ENCODE measurements at regions not wholly inside any gene's neighbourhood (a gene's known extent, or its start where the extent isn't known, plus 50 kb on each side); places are given as distances from the start of the nearest gene placed in this dataset.

DNA sequence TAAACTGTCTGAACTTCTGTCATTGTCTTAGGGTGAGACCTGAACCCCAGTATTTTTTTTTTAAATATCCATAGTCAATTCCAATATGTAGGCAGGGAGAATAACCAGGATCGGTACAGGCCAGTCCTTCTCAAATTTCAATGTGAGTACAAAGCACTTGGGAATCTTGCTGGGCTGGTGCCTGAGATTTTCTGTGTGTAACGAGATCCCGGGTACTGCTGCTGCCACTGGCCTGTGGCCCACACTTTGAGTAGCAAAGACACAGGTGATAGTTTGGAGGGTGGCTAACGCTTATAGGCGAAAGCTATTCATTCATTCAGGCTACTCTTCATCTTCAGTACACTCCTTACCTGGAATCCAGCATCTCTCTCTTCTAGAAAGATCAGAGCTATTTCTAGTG lies 923.6 kb upstream of the TENM3 start:
- no peak overlapping the region for H3K4me3 ChIP-seq (ENCODE audit: insufficient read depth, low read depth, low read length)
- H3K4ac ChIP-seq (ENCODE audit: low read depth, low read length) = no peak overlapping the region
- H2BK5ac ChIP-seq (ENCODE audit: low read depth, low read length, poor library complexity, severe bottlenecking) = no peak overlapping the region
- no peak overlapping the region for H2AFZ ChIP-seq (replicated peaks; ENCODE audit: low read length, poor library complexity)
- no peak overlapping the region for H3K27ac ChIP-seq (ENCODE audit: insufficient read depth, low read length)
- DNase-seq (no peak), ATAC-seq (ENCODE audit: low read depth) (no peak)
- no peaks in the 10 kb centered on the region for H4K20me1 ChIP-seq (ENCODE audit: insufficient read depth, low read length)
- H2AK9ac ChIP-seq (replicated peaks; ENCODE audit: low read depth, low read length, poor library complexity) = no peak overlapping the region
- no peaks in the 10 kb centered on the region for H3K27me3 ChIP-seq (ENCODE audit: control insufficient read depth, insufficient read depth, low read length)
- H3K14ac ChIP-seq (replicated peaks; ENCODE audit: low read depth, low read length) = no peak overlapping the region
- H2AK5ac ChIP-seq (ENCODE audit: low read depth, low read length) = no peak overlapping the region
- H2BK20ac ChIP-seq (ENCODE audit: low read depth, low read length) = no peak overlapping the region
- no CpG with 5 or more reads among the region's 5 CpGs for WGBS, 2 experiments (ENCODE audit: extremely low coverage in 2 of 2, insufficient read length in 1 of 2)
- intact Hi-C loops (cut with micrococcal nuclease) = no loop called here
- H2BK120ac ChIP-seq (ENCODE audit: low read depth, low read length) = no peak overlapping the region
- no peak overlapping the region for H3K56ac ChIP-seq (ENCODE audit: extremely low read depth, insufficient read depth, low read length)
- no peak overlapping the region for H4K5ac ChIP-seq (ENCODE audit: low read depth, low read length)
- no peak overlapping the region for H3K23ac ChIP-seq (ENCODE audit: low read depth, low read length)
- no peak overlapping the region for H4K91ac ChIP-seq (ENCODE audit: insufficient read depth, low read depth, low read length)
- no peaks in the 10 kb centered on the region for H3K4me1 ChIP-seq (ENCODE audit: control insufficient read depth, insufficient read depth, low read length)
- dilution Hi-C loops (cut with HindIII; ENCODE audit: low sequenced_read_pairs, unreplicated experiment) = no loop called here
- ChIA-PET POLR2A (ENCODE audit: unreplicated experiment) (no interaction called here), CTCF (no interaction called here)
- H3K4me2 ChIP-seq (ENCODE audit: low read depth, low read length) = no peak overlapping the region
- no peaks in the 10 kb centered on the region for H3K36me3 ChIP-seq (ENCODE audit: control insufficient read depth, insufficient read depth, low read length)
- no peak overlapping the region for H3K18ac ChIP-seq (ENCODE audit: low read depth, low read length)
- in situ Hi-C loops (cut with MboI; ENCODE audit: low sequenced_read_pairs) = loop anchor here (10.0 kb wide), 1 partner anchor 205 kb away; no protein-coding TSS in a partner anchor
- H3K9me1 ChIP-seq (ENCODE audit: insufficient read depth, low read length) = no peaks in the 10 kb centered on the region
- BruUV-seq (replicated peaks) = no TSS peak
- no peak overlapping the region for H2BK15ac ChIP-seq (ENCODE audit: low read depth, low read length)
- no peak overlapping the region for H3K9ac ChIP-seq (ENCODE audit: low read depth, low read length)
- no peak overlapping the region for H4K8ac ChIP-seq (ENCODE audit: low read depth in 2 of 2, low read length in 2 of 2)
- TF ChIP-seq POLR2A (IDR thresholded peaks at IDR 0.05; ENCODE audit: low read depth, low read length) (no peak), SMC3 (IDR thresholded peaks at IDR 0.05; ENCODE audit: low read depth, low read length) (no peak), MXI1 (IDR thresholded peaks at IDR 0.05; ENCODE audit: borderline replicate concordance, low read depth, low read length) (no peak), NFE2L2 (IDR thresholded peaks at IDR 0.05; ENCODE audit: low read depth, low read length) (no peak), FOS (IDR thresholded peaks at IDR 0.05; ENCODE audit: low read depth, low read length) (no peak), CHD1 (IDR thresholded peaks at IDR 0.05; ENCODE audit: low read depth, low read length) (no peak), RCOR1 (IDR thresholded peaks at IDR 0.05; ENCODE audit: insufficient replicate concordance, low read length) (no peak), MAZ (IDR thresholded peaks at IDR 0.05; ENCODE audit: borderline replicate concordance, low read depth, low read length) (no peak), RAD21 (IDR thresholded peaks at IDR 0.05; ENCODE audit: low read length) (no peak), BHLHE40 (IDR thresholded peaks at IDR 0.05; ENCODE audit: low read depth, low read length) (no peak), CEBPB (IDR thresholded peaks at IDR 0.05; ENCODE audit: low read depth, low read length) (no peak), RFX5 (IDR thresholded peaks at IDR 0.05; ENCODE audit: low read depth, low read length) (no peak), MAFK (IDR thresholded peaks at IDR 0.05; ENCODE audit: low read depth, low read length) (no peak)
- TF ChIP-seq, protein P1, sequence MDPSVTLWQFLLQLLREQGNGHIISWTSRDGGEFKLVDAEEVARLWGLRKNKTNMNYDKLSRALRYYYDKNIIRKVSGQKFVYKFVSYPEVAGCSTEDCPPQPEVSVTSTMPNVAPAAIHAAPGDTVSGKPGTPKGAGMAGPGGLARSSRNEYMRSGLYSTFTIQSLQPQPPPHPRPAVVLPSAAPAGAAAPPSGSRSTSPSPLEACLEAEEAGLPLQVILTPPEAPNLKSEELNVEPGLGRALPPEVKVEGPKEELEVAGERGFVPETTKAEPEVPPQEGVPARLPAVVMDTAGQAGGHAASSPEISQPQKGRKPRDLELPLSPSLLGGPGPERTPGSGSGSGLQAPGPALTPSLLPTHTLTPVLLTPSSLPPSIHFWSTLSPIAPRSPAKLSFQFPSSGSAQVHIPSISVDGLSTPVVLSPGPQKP (IDR thresholded peaks at IDR 0.05; ENCODE audit: borderline replicate concordance, low read depth, low read length) = no peak
- TF ChIP-seq, protein P2, sequence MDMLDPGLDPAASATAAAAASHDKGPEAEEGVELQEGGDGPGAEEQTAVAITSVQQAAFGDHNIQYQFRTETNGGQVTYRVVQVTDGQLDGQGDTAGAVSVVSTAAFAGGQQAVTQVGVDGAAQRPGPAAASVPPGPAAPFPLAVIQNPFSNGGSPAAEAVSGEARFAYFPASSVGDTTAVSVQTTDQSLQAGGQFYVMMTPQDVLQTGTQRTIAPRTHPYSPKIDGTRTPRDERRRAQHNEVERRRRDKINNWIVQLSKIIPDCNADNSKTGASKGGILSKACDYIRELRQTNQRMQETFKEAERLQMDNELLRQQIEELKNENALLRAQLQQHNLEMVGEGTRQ (IDR thresholded peaks at IDR 0.05; ENCODE audit: low read depth, low read length) = no peak
- TF ChIP-seq, protein P3, sequence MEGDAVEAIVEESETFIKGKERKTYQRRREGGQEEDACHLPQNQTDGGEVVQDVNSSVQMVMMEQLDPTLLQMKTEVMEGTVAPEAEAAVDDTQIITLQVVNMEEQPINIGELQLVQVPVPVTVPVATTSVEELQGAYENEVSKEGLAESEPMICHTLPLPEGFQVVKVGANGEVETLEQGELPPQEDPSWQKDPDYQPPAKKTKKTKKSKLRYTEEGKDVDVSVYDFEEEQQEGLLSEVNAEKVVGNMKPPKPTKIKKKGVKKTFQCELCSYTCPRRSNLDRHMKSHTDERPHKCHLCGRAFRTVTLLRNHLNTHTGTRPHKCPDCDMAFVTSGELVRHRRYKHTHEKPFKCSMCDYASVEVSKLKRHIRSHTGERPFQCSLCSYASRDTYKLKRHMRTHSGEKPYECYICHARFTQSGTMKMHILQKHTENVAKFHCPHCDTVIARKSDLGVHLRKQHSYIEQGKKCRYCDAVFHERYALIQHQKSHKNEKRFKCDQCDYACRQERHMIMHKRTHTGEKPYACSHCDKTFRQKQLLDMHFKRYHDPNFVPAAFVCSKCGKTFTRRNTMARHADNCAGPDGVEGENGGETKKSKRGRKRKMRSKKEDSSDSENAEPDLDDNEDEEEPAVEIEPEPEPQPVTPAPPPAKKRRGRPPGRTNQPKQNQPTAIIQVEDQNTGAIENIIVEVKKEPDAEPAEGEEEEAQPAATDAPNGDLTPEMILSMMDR (conservative IDR thresholded peaks at IDR 0.05; ENCODE audit: low read depth, low read length) = no peak
- no peaks in the 10 kb centered on the region for H3K79me1 ChIP-seq (ENCODE audit: low read depth in 1 of 2, low read length in 2 of 2)
- no peaks in the 10 kb centered on the region for H3K9me3 ChIP-seq (ENCODE audit: control insufficient read depth, insufficient read depth, low read length)

All from IMR-90 (cell line).